AG09319 (cell line): ENCODE measurements at regions not wholly inside any gene's neighbourhood (a gene's known extent, or its start where the extent isn't known, plus 50 kb on each side); places are given as distances from the start of the nearest gene placed in this dataset.
A peak's percentile ranks its signal among the peaks of the same experiment; 100 is the strongest.

ENCODE experiments used
- DNase-seq: peaks from one replicate; pipeline ENCODE4 v3.0.0-alpha.2; 2010; ENCODE audit warnings: low read depth; ENCODE audit errors: extremely low read depth
- TF ChIP-seq, protein P1 (sequence below): IDR thresholded peaks from 2 replicates; pipeline ENCODE4 v1.5.1; 2011; ENCODE audit warnings: low read depth, mild to moderate bottlenecking, inconsistent platforms, low read length, moderate library complexity

GRCh38 chr13:80048030-80048429, 292.9 kb downstream of the SPRY2 start:
- TF ChIP-seq, protein P1, sequence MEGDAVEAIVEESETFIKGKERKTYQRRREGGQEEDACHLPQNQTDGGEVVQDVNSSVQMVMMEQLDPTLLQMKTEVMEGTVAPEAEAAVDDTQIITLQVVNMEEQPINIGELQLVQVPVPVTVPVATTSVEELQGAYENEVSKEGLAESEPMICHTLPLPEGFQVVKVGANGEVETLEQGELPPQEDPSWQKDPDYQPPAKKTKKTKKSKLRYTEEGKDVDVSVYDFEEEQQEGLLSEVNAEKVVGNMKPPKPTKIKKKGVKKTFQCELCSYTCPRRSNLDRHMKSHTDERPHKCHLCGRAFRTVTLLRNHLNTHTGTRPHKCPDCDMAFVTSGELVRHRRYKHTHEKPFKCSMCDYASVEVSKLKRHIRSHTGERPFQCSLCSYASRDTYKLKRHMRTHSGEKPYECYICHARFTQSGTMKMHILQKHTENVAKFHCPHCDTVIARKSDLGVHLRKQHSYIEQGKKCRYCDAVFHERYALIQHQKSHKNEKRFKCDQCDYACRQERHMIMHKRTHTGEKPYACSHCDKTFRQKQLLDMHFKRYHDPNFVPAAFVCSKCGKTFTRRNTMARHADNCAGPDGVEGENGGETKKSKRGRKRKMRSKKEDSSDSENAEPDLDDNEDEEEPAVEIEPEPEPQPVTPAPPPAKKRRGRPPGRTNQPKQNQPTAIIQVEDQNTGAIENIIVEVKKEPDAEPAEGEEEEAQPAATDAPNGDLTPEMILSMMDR: no peak
- DNase-seq: no peak

DNA sequence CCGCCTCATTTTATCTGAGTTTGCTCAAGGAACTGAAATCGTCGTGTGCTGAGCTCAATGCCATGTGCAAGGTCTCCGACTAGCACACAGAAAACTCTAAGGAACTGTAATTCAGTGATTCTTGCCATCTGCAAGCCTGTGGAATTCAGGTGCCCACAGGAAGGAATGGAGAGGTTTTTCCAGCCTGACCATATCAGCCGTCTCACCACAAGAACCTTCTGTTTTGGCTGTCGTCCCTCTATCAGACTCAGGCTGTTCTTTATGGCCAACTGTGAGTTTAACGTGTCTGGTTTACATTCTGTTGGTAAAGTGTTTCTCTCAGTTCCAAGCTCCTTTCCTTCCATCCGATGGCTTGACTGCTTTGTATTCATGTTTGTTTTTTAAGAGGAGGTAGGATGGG, 293.5 kb downstream of the SPRY2 start:
- DNase-seq: no peak
- TF ChIP-seq, protein P1: no peak

DNA sequence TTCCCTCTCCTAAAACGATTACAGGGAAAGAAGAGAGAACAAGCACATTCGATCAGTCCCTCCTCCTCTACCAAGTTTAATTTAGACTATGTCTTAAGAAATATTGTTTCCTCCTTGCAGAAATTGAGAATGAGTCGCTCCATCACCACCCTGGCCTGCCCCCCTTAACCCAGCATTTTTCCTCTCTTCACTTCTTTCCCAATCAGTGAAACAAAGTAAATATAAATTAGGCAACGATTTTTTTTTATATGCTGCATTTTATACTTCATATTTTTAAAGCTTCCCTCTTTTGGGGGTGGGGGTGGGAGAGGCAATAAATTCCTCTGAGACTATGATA, 300.0 kb downstream of the SPRY2 start:
- TF ChIP-seq, protein P1: no peak
- no peak for DNase-seq

- DNase-seq: peak; percentile 88
- TF ChIP-seq, protein P1: no peak
These were observed 300.5 kb downstream of the SPRY2 start for GRCh38 chr13:80040196-80040980.

DNA sequence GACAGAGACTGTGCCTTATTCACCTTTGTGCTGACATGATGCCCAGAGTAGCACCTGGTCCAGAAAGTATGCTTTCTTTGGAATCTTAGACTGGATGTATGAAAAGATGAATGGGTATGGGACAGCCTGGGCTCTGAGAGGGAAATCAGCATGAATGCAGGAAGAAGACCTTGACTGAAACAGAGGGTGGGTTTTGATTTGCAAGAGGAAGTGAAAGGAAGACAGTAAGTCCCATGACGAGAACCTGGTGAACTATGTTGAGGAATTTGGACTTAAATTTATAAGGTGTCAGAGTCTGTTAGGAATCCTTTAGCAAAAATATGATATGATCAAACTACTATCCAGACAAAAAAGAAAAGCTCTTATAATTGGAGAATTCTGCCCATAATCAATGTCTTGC, 301.9 kb downstream of the SPRY2 start:
- DNase-seq: no peak
- TF ChIP-seq, protein P1: no peak

GRCh38 chr13:80038371-80038770, 302.6 kb downstream of the SPRY2 start:
- DNase-seq: no peak
- TF ChIP-seq, protein P1: no peak

- peak; percentile 49 for DNase-seq
These were observed 303.4 kb downstream of the SPRY2 start for GRCh38 chr13:80037505-80037888.

More at GRCh38 chr13:80037505-80037888, 303.4 kb downstream of the SPRY2 start:
- TF ChIP-seq, protein P1: no peak
